C1 segment of cervical spinal cord (tissue), 14 donors: ENCODE measurements at regions not wholly inside any gene's neighbourhood (a gene's known extent, or its start where the extent isn't known, plus 50 kb on each side); places are given as distances from the start of the nearest gene placed in this dataset.
"Not testable (repeated sequence)": the region's sequence is repeated elsewhere in the genome, so short reads cannot be mapped to it uniquely, and the experiment has no call there.

Experiments used
- DNase-seq, 14 donors: peaks; one replicate each; lab custom pipeline; 2025; lab: John Stamatoyannopoulos, UW

DNA sequence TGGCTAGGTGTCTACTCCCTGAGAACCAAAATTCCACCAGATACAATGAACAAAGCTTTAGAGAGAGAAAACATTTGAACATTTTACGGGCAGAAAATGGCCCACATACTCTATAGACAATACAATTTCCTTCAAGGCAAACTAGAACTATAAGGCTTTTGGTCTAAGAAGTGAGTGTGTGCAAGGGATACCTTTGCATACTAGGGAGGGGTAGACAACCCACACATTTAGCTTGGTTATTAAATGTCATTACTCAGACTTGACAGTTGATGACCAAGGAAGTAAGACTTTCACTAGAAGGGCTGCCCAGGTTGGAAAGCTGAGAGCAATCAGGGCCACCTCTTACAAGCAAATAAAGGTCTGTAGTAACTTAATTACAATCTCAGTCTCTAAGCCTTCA is 64.0 kb upstream of the PLEKHM1 start:
- not testable (repeated sequence) for DNase-seq

DNA sequence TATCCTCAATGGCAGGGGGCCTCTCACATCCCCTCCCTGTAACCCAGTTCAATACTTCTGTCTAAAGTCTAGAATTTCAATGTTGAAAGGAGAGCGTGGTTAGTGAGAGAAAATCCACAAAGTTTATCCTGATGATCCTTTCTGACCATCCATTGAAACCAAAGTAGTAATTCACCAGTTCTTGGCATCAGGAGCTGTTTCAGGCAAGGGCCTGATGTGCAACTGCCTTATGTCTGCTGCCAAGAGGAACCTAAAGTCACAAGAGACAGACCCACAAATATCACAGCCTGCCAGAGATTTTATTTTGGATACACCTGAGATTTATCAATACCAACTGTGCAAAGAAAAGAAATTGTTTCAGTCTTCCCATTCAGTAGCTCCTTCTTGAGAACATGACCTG is 68.3 kb upstream of the PLEKHM1 start:
- DNase-seq = not testable (repeated sequence)

GRCh38 chr17:45562868-45563267 is 72.3 kb upstream of the PLEKHM1 start:
- not testable (repeated sequence) for DNase-seq

GRCh38 chr17:45563283-45563682 is 72.8 kb upstream of the PLEKHM1 start:
- not testable (repeated sequence) for DNase-seq

- not testable (repeated sequence) for DNase-seq
Measured at GRCh38 chr17:45568275-45568674, 77.8 kb upstream of the PLEKHM1 start.

GRCh38 chr17:45573326-45573725 is 82.8 kb upstream of the PLEKHM1 start:
- DNase-seq = not testable (repeated sequence)

GRCh38 chr17:45573924-45574770 is 83.6 kb upstream of the PLEKHM1 start:
- no peak for DNase-seq

- DNase-seq = no peak
Measured at GRCh38 chr17:45575126-45575885, 84.8 kb upstream of the PLEKHM1 start.

DNA sequence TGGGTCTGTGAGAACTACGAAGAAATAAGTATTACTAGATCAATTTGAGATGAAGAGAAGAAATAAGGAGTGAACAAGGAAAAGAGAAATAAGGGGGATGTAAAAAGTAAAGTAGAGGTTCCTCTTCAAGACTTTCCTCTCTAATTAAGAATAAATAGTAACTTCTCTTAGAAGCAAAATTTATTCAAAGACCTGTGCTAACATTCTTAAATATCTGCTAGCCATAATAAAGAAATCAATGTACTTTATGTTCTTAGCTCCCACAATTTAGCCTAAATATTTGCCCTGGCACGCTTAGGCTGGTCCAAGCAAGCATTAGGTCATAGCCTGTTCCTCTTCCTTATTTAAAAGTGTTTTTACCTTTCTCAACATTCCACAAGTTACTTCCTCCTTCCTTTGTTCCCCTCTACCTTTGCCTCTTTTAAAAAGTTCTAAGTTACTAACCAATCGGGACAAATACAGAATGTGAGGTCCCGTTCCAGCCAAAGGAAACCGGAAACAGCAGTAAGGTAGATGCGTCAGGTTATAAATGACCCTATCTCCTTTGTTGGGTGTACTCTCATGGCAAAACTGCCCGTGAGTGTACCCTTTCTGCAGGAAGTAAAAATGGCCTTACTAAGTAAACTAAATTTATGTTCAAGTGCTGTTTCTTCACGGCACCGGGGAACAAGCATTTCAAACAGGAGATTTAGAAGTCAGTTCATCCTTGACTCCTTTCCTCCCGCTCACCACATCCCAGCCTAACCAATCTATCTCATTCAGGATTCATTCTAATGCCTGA is 86.2 kb upstream of the PLEKHM1 start:
- not testable (repeated sequence) for DNase-seq

DNA sequence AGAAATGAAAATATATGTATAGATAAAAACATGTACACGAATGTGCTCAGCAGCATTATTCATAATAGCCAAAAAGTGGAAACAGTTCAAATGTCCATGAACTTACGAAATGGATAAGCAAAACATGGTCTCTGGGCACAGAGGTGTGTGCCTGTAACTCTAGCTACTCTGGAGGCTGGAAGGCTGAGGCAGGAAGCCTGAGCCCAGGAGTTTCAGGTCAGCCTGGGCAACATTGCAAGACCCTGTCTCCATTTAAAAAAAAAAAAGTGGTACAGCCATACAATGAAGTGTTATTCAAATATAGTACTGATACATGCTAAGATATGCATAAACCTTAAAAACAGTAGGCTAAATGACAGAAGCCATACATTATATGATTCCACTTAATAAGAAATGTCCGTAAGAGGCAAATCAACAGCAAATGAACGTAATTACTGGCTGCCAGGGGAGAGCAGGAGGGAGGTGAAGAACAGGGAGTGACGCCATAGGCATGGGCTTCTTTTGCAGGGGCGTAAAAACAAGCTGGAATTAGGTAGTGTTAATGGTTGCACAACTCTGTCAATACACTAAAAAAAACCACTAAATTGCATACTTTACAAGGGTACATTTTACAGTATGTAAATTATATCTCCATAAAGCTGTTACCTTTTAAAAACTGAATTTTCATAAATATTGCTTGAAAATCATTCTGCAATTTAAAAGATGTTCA is 87.2 kb upstream of the PLEKHM1 start:
- no peak for DNase-seq

DNA sequence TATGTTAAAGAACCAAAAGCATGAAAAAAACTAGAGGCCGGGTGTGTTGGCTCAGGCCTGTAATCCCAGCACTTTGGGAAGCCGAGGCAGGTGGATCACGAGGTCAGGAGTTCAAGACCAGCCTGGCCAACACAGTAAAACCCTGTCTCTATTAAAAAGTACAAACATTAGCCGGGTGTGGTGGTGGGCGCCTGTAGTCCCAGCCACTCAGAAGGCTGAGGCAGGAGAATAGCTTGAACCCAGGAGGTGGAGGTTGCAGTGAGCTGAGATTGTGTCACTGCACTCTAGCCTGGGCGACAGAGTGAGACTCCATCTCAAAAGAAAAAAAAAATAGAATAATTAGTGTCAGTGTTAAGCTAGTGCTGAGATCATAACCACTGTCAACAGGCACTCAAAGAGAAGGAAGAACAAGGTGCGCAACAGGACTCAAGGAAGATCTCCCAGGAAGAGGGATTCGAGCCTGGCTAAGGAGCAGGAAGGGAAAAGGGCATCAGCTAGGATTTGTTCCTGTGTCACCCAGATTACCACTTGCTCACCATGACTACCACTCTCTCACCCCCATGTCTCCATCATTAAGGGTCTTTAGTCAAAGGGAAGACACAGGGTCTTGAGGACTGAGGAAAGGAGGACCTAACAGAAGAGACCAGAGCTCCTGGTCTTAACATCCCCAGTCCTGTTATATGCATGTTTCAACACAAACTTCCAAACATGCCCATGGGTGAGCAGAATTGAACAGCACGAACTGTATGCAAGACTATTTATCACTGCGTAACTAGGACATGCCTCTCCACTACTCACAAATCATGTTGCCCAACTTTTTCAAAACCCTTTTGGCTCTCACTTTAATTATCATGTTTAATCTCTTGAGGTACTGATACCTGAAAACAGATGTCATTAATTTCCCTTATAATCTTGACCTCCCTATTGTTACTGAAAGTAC is 88.3 kb upstream of the PLEKHM1 start:
- DNase-seq = no peak

DNA sequence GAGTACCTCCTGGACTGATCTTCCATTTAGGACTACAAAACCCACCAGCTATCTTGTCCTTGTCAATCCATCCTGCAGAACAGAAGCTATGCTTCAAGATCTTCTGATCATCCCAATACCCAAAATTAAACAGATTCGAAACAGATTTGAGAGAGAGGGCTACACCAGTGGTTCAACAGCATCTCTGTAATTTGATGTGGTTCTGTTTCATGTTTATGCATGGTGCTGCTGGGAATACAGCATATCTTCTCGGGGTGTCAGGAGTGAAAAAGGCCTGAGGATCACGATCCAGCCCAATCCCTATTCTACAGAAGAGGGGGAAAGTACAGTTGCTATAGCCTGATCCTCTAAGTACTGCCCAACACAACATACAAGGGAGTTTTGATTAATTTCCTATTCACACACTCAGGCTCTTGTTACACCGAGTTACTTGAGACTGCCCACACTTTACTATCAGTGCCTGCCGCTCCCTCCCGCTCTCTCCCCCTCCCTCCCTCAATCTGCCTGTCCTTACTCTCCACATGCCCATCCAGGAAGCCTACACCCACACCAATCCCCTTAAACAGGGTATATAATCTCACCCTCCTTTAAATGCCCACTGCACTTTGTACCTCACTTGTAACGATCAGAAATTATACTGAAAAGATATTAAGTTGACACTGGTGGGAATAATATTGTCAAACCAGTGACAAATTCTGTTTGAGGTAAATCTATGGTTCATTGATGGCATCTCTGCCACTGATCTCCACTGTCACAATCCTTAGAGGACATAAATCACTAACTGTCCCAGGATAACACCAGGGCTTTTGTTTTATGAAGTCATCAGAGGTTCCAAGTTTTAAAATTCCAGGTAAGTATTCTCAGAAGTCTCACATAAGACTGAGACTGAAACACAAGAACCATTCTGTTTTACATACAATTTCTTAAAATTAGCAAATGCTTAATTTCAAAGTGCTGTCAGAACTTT is 89.3 kb upstream of the PLEKHM1 start:
- DNase-seq = no peak

GRCh38 chr17:45580924-45581323 is 90.4 kb upstream of the PLEKHM1 start:
- no peak for DNase-seq

DNA sequence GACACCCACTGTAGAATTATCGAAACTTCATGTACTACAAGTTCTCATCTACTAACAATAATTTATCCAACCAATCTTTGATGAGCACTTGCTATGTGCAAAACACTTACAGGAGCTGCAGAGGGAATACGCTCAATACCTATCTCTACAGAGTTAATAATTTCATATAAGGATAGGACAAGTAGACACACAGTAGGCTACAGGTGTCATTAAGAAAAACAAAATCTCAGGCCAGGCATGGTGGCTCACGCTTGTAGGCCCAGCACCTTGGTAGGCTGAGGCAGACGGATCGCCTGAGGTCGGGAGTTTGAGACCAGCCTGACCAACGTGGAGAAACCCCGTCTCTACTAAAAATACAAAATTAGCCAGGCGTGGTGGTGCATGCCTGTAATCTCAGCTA is 91.3 kb upstream of the PLEKHM1 start:
- no peak for DNase-seq

DNA sequence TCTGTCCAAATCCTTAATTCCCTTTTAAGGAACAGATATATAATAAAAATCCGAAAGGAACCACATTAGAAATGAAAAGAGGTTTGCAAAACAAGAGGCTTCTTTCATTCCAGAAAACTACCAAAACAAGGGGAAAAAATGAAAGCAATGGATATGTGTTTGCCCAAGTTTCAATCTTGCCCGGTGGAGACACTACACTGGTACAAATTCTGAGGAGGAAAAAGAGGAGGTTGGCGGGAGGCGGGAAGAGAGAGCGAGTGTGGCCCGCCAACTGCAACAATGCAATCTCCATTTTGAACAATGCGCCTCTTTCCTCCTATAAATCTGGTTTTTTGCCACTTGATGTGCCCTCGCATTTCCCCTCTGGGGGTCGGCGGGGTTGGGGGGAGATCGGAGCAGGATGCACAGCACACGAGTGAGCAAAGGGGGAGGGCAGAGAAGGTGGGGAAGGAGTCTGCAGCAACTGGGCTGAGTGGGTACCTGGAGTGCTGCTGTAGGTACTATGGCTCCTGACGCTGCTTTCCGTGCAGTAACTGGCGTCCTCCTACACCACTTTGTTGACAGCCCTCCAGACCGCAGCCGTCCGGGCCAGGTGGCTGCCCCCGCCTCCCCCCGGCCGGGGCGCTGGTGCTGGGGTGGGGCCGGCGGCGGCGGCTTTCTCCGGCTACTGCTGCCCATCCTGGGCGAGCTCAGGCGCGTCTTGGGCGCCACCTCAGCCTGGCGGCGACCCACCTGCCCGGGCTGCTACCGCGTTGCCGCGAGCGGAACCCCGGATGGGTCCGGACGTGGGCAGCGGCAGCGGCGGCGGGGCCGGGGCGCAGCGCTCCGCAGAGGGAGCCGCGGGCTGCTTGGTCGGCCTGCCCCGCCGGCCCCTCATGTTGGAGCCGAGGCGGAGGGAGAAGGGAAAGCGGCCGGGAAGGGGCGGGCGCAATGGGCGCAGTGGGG is 93.8 kb upstream of the PLEKHM1 start:
- DNase-seq = no peak

DNA sequence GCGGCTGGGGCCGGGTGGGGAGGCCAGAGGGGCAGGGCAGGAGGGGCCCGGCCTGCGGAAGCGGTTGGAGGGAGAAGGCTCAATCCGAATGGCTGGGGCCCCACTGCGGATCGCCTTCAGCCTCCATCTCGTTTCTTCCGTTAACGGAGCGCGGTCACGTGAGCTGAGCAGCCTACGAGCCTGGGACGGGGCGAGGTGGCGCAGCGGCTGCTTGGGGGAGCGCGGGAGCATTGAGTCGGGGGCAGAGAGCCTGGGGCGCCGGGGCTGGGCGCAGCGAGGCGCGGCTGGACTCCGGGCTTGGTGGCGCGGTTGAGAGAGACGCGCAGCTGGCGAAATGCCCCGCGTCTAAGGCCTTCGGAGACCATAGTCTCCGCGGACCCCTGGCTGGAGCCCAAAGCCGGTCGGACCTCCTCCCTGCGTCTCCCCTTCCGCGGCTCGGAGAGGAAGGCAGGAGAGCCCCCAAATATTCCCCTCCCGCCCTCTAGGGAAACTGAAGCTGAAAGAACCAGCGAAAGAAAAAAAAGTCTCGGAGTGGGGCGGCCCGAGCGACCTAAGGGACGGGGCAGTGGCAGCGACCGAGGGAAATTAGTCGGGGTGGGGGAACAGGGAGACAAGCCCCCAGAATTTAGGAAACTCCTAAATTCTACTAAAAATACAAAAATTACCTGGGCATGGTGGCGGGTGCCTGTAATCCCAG is 94.7 kb upstream of the PLEKHM1 start:
- not testable (repeated sequence) for DNase-seq
